Fibroblast of skin of back (primary cell): ENCODE measurements at regions not wholly inside any gene's neighbourhood (a gene's known extent, or its start where the extent isn't known, plus 50 kb on each side); places are given as distances from the start of the nearest gene placed in this dataset.
A peak's percentile ranks its signal among the peaks of the same experiment; 100 is the strongest.

ENCODE experiments used
- DNase-seq: peaks from one replicate; pipeline ENCODE4 v3.0.0-alpha.2; 2013

DNA sequence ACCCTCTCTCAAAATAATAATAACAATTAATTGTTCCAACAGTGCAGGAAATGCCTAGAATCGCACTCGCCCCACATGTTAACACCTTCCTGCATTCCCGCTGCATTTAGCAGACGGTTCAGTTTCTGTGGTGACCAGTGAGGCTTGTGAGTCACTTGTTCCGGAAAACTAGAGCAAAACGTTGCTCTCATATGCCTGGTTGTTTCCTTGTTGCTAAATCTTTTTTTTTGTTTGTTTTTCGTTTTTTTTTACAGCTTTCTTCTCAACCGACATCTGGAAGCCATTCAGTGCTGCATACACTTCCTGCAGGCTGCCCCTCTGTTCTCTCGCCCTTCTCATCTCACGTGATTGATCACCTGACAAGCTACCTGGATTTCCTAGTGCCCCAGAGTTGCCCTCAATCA lies 56.9 kb upstream of the TMPRSS2 start:
- DNase-seq, result peak; percentile 48

DNA sequence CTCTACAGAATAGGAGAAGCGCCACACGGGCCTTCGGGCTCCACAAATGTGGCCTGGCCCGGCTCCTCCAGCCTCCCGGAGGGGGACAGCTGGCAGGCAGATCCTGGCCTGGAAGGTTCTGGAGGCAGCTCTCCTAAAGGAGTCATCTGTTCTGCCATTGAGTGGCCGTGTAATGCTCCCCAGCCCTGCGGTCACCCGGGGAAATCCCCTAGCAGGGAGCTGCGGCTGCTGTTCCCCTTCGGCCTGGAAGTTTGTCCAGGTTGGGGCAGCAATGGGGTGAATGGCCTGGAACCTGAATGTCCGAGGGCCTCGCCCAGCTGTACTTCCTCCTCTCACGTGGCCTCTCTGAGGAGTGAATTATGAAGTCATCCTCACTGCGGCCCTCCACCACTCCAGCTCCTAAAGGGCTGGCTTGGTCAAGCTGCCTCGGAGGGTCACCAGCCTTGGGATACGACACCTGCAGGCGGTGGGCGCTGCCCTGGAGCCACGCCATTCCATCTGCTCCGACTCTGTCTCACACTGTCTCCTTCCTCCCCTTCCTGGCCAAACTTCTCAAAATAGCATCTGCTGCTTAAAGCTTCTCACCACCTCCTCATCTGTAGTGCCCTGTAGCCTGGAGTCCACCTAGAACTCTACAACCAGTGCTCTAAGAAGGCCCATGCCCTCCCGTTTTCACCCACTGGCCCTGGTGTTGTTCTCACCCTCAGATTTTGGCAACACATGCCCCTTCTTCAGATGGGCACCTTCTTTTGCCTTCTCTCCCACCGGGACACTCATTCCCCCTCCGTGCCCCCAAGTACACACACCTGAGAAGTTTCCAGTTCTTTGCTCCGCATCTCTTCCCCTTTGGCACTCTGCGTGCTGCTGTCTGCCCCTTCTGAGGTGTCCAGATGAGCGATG lies 54.4 kb upstream of the TMPRSS2 start:
- DNase-seq, result no peak

DNA sequence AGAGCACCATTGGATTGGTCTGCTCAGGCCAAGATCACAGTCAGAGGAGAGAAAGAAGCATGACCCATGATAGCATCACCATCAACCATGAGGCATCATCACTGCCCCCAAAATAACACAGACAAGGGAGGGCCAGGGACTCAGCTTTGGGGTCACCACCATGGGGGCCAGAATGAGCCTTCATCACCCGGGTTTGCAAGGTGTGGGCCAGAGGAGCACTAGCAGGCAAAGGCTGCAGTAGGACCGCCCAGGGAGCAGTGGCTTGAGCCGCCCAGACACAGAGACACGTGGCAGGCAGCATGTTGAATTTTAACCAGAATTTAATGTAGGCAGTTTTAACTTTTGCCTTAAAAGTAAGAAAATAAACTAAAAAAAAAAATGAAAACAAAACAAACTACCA lies 53.7 kb upstream of the TMPRSS2 start:
- no peak for DNase-seq

DNA sequence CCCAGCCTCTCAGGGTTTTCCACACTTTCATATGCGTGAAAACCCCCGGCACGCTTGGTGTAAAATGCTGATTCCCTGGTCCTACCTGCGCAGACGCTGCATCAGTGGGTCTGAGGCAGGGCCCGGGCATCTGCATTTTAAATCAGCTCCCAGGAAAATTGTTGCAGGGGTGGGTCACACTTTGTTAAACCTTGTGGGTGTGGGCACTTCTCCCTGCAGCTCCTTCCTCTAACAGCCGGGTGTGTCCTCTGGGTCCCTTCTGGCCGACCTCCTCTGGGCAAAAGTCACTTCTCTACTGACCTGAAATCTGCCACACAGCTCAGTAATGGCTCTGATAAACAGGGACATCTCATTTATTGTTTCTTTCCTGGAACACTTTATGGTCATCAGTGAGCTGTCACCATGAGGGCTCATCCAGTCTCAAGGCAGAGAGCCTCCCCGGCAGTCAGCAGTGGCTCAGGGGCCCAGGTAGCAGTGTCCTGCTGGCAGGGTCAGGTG lies 52.8 kb upstream of the TMPRSS2 start:
- DNase-seq, result no peak

DNA sequence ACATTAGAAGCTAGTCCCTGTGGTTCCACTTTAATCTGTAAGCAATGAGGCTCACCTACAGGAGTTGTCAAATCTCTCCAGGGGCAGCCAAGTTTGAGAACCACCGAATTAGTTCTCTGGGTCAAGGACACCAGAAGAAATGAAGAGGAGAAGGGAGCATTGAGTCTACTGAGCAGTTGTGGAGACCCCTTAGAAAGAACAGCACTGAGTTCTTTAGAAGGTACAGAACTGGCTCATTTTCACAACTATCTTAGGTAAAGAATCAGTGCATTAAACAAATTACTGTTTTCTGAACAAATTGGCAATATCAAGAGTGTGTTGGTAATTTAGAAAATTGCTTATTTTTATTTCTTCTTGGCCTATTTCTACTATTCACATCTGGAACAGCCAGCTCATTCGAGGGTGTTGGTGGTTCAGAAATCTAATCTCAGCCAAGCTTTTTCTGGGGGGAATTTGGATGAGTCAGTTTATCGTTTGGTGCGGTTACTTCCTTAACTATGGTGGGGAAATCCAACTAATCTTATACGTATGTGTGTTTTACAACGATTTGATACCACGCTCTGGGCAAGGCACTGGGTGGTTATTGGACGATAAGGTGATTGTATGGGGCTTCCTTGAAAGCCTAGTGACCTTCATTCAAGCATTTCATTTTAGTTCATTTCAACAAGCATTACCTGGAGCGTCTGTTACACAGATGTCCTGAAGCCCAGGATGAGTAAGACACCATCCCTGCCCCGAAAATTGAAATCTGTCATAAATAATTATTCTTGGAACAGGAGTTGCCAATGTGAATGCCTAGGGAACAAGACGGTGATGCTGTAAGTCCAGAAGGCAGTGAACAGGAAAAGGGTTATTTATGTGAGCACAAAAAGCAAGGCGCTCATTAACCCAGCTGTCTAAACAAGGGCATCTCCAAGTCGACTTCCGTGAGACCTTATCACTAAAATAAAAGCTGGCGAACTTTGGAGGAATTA lies 52.0 kb upstream of the TMPRSS2 start:
- DNase-seq, result no peak

DNA sequence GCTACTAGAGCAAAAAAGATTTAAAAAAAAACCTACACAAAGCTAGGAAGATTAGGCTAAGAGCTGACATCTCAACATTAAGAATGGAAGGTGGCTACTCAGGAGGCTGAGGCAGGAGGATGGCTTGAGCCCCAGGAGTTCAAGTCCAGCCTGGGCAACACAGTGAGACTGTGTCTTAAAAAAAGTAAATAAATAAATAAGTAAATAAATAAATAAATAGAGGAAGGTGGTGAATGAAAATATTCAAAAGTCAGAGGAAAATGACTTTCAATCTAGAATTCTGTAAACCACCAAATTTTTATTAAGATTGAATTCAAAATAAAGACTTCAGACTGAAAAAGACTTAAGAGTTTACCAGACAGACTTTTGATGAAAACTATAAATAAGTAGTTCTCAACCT lies 50.9 kb upstream of the TMPRSS2 start:
- DNase-seq, result no peak

DNA sequence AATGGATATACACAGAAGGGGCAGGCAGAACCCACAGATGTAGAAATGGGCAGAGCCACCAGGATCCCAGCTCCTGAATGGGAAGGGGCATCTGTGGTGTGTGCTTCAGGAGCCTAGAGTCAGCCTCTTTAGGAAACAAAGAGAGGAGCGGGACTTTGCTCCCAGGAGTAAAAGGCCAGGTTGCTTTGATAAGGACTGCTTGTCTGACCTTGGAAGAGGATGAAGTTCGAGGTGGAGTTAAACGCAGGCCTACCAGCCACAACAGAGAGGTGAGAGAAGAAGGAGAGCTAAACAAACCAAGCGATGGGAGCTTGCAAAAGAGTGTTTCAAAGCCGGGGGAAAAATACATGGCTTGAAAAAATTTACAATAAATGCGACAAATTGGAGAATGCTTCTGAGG lies 49.9 kb upstream of the TMPRSS2 start:
- DNase-seq, result no peak
